PC-3 (cell line): ENCODE measurements at regions not wholly inside any gene's neighbourhood (a gene's known extent, or its start where the extent isn't known, plus 50 kb on each side); places are given as distances from the start of the nearest gene placed in this dataset.

ENCODE experiments used
- CTCF ChIP-seq: fragments of 300-600 bp; sonication (generic); conservative IDR thresholded peaks from 2 replicates; pipeline ENCODE4 v1.5.1; 2017; ENCODE audit warnings: antibody characterized with exemption, low read depth, mild to moderate bottlenecking, low read length
- EZH2phosphoT487 ChIP-seq: fragments of 300-600 bp; sonication (generic); IDR thresholded peaks from 2 replicates; pipeline ENCODE4 v1.6.1; 2018; ENCODE audit warnings: mild to moderate bottlenecking, antibody characterized with exemption, low read length, borderline replicate concordance

DNA sequence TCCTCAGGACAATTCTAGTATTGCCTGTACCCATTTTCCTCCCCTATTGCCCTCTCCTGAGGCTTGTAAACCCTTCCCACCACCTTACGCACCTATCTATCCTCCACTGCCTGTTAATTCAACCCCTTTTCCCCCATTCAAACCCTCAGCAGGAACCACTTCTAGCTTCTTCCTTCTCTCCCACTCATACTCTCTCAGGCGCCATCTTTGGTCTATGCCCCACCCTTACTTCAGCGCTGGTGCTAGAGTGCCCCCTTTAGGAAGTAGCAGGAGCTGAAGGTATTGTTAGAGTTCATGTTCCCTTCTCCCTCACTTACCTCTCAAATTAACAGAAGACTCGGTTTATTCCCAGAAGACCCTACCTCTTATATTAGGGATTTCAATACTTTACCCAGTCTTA is 121.8 kb upstream of the NLGN1 start:
- peak; percentile 49 for TF ChIP-seq CTCF
- TF ChIP-seq EZH2phosphoT487 = no peak
